ENCODE measurements at regions not wholly inside any gene's neighbourhood (a gene's known extent, or its start where the extent isn't known, plus 50 kb on each side); places are given as distances from the start of the nearest gene placed in this dataset.
"Not testable (repeated sequence)": the region's sequence is repeated elsewhere in the genome, so short reads cannot be mapped to it uniquely, and the experiment has no call there.

DNA sequence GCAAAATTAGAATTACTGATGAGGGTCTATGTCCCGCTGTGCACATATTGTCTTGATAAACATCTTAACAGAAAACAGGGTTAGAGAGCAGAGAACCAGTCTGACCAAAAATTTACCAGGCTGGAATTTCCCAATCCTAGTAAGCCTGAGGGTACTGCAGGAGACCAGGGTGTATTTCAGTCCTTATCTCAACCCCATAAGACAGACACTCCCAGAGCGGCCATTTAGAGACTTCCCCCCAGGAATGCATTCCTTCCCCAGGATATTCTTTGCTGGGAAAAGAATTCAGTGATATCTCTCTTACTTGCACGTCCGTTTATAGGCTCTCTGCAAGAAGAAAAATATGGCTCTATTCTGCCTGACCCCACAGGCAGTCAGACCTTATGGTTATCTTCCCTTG lies 101.4 kb upstream of the FAM3C start:
- TF ChIP-seq, protein P1, sequence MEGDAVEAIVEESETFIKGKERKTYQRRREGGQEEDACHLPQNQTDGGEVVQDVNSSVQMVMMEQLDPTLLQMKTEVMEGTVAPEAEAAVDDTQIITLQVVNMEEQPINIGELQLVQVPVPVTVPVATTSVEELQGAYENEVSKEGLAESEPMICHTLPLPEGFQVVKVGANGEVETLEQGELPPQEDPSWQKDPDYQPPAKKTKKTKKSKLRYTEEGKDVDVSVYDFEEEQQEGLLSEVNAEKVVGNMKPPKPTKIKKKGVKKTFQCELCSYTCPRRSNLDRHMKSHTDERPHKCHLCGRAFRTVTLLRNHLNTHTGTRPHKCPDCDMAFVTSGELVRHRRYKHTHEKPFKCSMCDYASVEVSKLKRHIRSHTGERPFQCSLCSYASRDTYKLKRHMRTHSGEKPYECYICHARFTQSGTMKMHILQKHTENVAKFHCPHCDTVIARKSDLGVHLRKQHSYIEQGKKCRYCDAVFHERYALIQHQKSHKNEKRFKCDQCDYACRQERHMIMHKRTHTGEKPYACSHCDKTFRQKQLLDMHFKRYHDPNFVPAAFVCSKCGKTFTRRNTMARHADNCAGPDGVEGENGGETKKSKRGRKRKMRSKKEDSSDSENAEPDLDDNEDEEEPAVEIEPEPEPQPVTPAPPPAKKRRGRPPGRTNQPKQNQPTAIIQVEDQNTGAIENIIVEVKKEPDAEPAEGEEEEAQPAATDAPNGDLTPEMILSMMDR (IDR thresholded peaks at IDR 0.05): not testable (repeated sequence)
- not testable (repeated sequence) for TF ChIP-seq POLR2AphosphoS5 (IDR thresholded peaks at IDR 0.05; ENCODE audit: insufficient read depth in 1 of 2, low read depth in 1 of 2)
